Endothelial cell of umbilical vein (primary cell): ENCODE measurements at regions not wholly inside any gene's neighbourhood (a gene's known extent, or its start where the extent isn't known, plus 50 kb on each side); places are given as distances from the start of the nearest gene placed in this dataset.

ENCODE experiments used
- BruUV-seq: library from RNA; stranded (reverse); fragments of 400-500 nt; replicated peaks from 2 replicates; lab custom pipeline; 2021; lab: Mats Ljungman, UMichigan
- CTCF ChIA-PET: fragments of 300-600, 350-600 bp; sonication (Branson Sonifier 250); formaldehyde crosslinking; loops from one replicate; lab custom pipeline; 2021; ENCODE audit warnings: antibody characterized with exemption, inconsistent platforms; lab: Charles Lee
- POLR2A ChIA-PET: fragments of 300-600, 350-600 bp; sonication (Branson Sonifier 250); formaldehyde crosslinking; loops from one replicate; lab custom pipeline; 2021; ENCODE audit warnings: antibody characterized with exemption, inconsistent platforms; lab: Charles Lee
- DNase-seq: peaks from one replicate; pipeline ENCODE4 v3.0.0-alpha.2; 2011; ENCODE audit warnings: low read depth, low spot score
- FAIRE-seq: peaks from 2 replicates; lab custom pipeline; 2011; peaks lifted over from hg19 to GRCh38; lab: Jason Lieb, UNC
- H2AFZ ChIP-seq: 2 replicates; pipeline ENCODE4 v1.6.0; 2012; ENCODE audit warnings: low read depth, low read length, control low read depth, inconsistent platforms
- H3K27ac ChIP-seq: 2 replicates; pipeline ENCODE4 v1.5.1; 2011; ENCODE audit warnings: low read depth, mild to moderate bottlenecking, control low read depth, low read length, moderate library complexity; ENCODE audit not compliant: insufficient read depth
- H3K27me3 ChIP-seq, 2 experiments: 2 replicates each; pipeline versions ENCODE4 v1.6.0 to v1.6.1; 2011; ENCODE audit warnings: low read length in 2 of 2, mixed read lengths in 1 of 2; ENCODE audit not compliant: control insufficient read depth in 2 of 2, insufficient read depth in 2 of 2
- H3K36me3 ChIP-seq, 2 experiments: 2 replicates in 1 of 2; 3 replicates in 1 of 2; pipeline ENCODE4 v1.5.1; 2011; ENCODE audit warnings: low read length in 2 of 2, mild to moderate bottlenecking in 1 of 2, moderate library complexity in 1 of 2; ENCODE audit not compliant: control insufficient read depth in 2 of 2, insufficient read depth in 2 of 2; ENCODE audit errors: extremely low read depth in 1 of 2
- H3K4me1 ChIP-seq: 3 replicates; pipeline ENCODE4 v1.5.1; 2011; ENCODE audit warnings: mild to moderate bottlenecking, low read length; ENCODE audit not compliant: control insufficient read depth, insufficient read depth; ENCODE audit errors: extremely low read depth
- H3K4me2 ChIP-seq: 2 replicates; pipeline ENCODE4 v1.6.1; 2011; ENCODE audit warnings: low read length, control low read depth, mixed read lengths; ENCODE audit not compliant: insufficient read depth
- H3K4me3 ChIP-seq, 3 experiments: fragments of 200-600 bp in 1 of 3; sonication (generic), shearing (Covaris generic) in 1 of 3; replicated peaks in 1 of 3; 2 replicates each; pipeline ENCODE4 v1.5.1; 2011 to 2016; ENCODE audit warnings: control low read depth in 3 of 3, low read length in 3 of 3, mild to moderate bottlenecking in 2 of 3, inconsistent platforms in 1 of 3, low read depth in 1 of 3, moderate library complexity in 1 of 3; ENCODE audit not compliant: insufficient read depth in 1 of 3
- H3K79me2 ChIP-seq: 2 replicates; pipeline ENCODE4 v1.6.0; 2012; ENCODE audit warnings: low read length, inconsistent platforms; ENCODE audit not compliant: control insufficient read depth, insufficient read depth
- H3K9ac ChIP-seq: replicated peaks from 2 replicates; pipeline ENCODE3; 2011; ENCODE audit warnings: low read length, control low read depth; ENCODE audit not compliant: insufficient read depth; ENCODE audit errors: extremely low read depth
- H3K9me1 ChIP-seq: replicated peaks from 3 replicates; pipeline ENCODE4 v1.6.0; 2011; ENCODE audit warnings: mild to moderate bottlenecking, low read length; ENCODE audit not compliant: control insufficient read depth, insufficient read depth; ENCODE audit errors: extremely low read depth
- H3K9me3 ChIP-seq: replicated peaks from 2 replicates; pipeline ENCODE4 v1.5.1; 2012; ENCODE audit warnings: low read length, inconsistent platforms; ENCODE audit not compliant: control insufficient read depth, insufficient read depth
- H4K20me1 ChIP-seq: replicated peaks from 2 replicates; pipeline ENCODE3; 2011; ENCODE audit warnings: mild to moderate bottlenecking, low read length; ENCODE audit not compliant: control insufficient read depth, insufficient read depth; ENCODE audit errors: extremely low read depth
- CTCF ChIP-seq, 2 donors: IDR thresholded peaks; 1 replicate in 1 of 2; 2 replicates in 1 of 2; pipeline ENCODE4 v1.5.1; 2011; ENCODE audit warnings: low read length in 2 of 2, mild to moderate bottlenecking in 2 of 2, moderate library complexity in 2 of 2, control low read depth in 1 of 2, inconsistent platforms in 1 of 2, low read depth in 1 of 2; ENCODE audit not compliant: insufficient read depth in 1 of 2; ENCODE audit errors: extremely low read depth in 1 of 2
- EZH2 ChIP-seq: IDR thresholded peaks from 2 replicates; pipeline ENCODE4 v1.6.1; 2012; ENCODE audit warnings: borderline replicate concordance, low read depth, mild to moderate bottlenecking, moderate library complexity, low read length, inconsistent platforms; ENCODE audit not compliant: severe bottlenecking
- FOS ChIP-seq: IDR thresholded peaks from 2 replicates; pipeline ENCODE4 v1.6.1; 2011; ENCODE audit warnings: mild to moderate bottlenecking, low read length, moderate library complexity, borderline replicate concordance; ENCODE audit not compliant: insufficient read depth
- GATA2 ChIP-seq: IDR thresholded peaks from 2 replicates; pipeline ENCODE4 v1.7.0; 2011; ENCODE audit warnings: low read depth, mild to moderate bottlenecking, moderate library complexity, mixed read lengths, low read length; ENCODE audit not compliant: insufficient read length, insufficient read depth
- JUN ChIP-seq: IDR thresholded peaks from 2 replicates; pipeline ENCODE4 v1.6.1; 2011; ENCODE audit warnings: borderline replicate concordance, low read depth; ENCODE audit not compliant: insufficient read length, insufficient read depth
- MAX ChIP-seq: IDR thresholded peaks from 2 replicates; pipeline ENCODE4 v1.6.1; 2011; ENCODE audit not compliant: insufficient read depth, insufficient read length
- MYC ChIP-seq: IDR thresholded peaks from one replicate; pipeline ENCODE4 v1.6.1; 2011; ENCODE audit warnings: mild to moderate bottlenecking, low read depth, low read length
- POLR2A ChIP-seq: IDR thresholded peaks from 2 replicates; pipeline ENCODE4 v1.6.1; 2012; ENCODE audit warnings: low read depth, mild to moderate bottlenecking, control low read depth, low read length
- POLR2AphosphoS5 ChIP-seq: IDR thresholded peaks from 2 replicates; pipeline ENCODE4 v1.6.1; 2012; ENCODE audit warnings: low read depth, mild to moderate bottlenecking, control low read depth, low read length, moderate library complexity; ENCODE audit not compliant: insufficient read depth
- dilution Hi-C: fragments of 300-500 bp; cut with MboI; formaldehyde crosslinking; loops from one replicate; pipeline ENCODE4 v1.15.0; 2019; ENCODE audit warnings: low sequenced_read_pairs; ENCODE audit not compliant: extremely low pct_ligation_motif_present
- intact Hi-C: fragments of 100-400 bp; cut with micrococcal nuclease; formaldehyde crosslinking; loops from one replicate; pipeline ENCODE4 v1.10.0; 2022

- TF ChIP-seq MAX (no peak), FOS (no peak), POLR2A (no peak)
- no peaks in the 10 kb centered on the region for H3K79me2 ChIP-seq
- H3K9me1 ChIP-seq, result no peaks in the 10 kb centered on the region
- no peak overlapping the region for H2AFZ ChIP-seq
- H3K36me3 ChIP-seq, result no peaks in the 10 kb centered on the region
- intact Hi-C loops (no loop called here), dilution Hi-C loops (no loop called here)
- no peaks in the 10 kb centered on the region for H3K9me3 ChIP-seq
- no peak overlapping the region for H3K27ac ChIP-seq
- BruUV-seq, result no TSS peak
- FAIRE-seq (no peak), DNase-seq (no peak)
- no peak overlapping the region for H3K4me2 ChIP-seq
- H3K4me3 ChIP-seq, result no peak overlapping the region
- ChIA-PET CTCF (no interaction called here), POLR2A (no interaction called here)
- no peaks in the 10 kb centered on the region for H3K4me1 ChIP-seq
- no peaks in the 10 kb centered on the region for H4K20me1 ChIP-seq
- H3K9ac ChIP-seq, result no peak overlapping the region
- no peaks in the 10 kb centered on the region for H3K27me3 ChIP-seq
Observed at GRCh38 chr2:54030806-54031205, 60.0 kb upstream of the PSME4 start.

GRCh38 chr2:54030396-54030741 is 59.6 kb upstream of the PSME4 start:
- no peaks in the 10 kb centered on the region for H4K20me1 ChIP-seq
- TF ChIP-seq GATA2 (no peak), JUN (no peak), MAX (no peak), EZH2 (no peak), POLR2AphosphoS5 (no peak), MYC (no peak), FOS (no peak), CTCF (IDR thresholded peaks at IDR 0.05; ENCODE audit: extremely low read depth in 1 of 2, insufficient read depth in 1 of 2, low read depth in 1 of 2, low read length in 2 of 2) (no peak), POLR2A (no peak)
- H3K27me3 ChIP-seq, result no peaks in the 10 kb centered on the region
- intact Hi-C loops (no loop called here), dilution Hi-C loops (no loop called here)
- no peak overlapping the region for H3K9ac ChIP-seq
- H3K4me3 ChIP-seq, result no peak overlapping the region
- no peaks in the 10 kb centered on the region for H3K36me3 ChIP-seq
- no peaks in the 10 kb centered on the region for H3K79me2 ChIP-seq
- no peaks in the 10 kb centered on the region for H3K9me1 ChIP-seq
- no peak for FAIRE-seq
- BruUV-seq, result no TSS peak
- no peaks in the 10 kb centered on the region for H3K9me3 ChIP-seq
- ChIA-PET POLR2A (no interaction called here), CTCF (no interaction called here)
- no peaks in the 10 kb centered on the region for H3K4me1 ChIP-seq
- H3K27ac ChIP-seq, result no peak overlapping the region
- H2AFZ ChIP-seq, result no peak overlapping the region
- no peak overlapping the region for H3K4me2 ChIP-seq
- DNase-seq, result no peak
